ENCODE measurements at regions not wholly inside any gene's neighbourhood (a gene's known extent, or its start where the extent isn't known, plus 50 kb on each side); places are given as distances from the start of the nearest gene placed in this dataset.
"Not testable (repeated sequence)": the region's sequence is repeated elsewhere in the genome, so short reads cannot be mapped to it uniquely, and the experiment has no call there.

DNA sequence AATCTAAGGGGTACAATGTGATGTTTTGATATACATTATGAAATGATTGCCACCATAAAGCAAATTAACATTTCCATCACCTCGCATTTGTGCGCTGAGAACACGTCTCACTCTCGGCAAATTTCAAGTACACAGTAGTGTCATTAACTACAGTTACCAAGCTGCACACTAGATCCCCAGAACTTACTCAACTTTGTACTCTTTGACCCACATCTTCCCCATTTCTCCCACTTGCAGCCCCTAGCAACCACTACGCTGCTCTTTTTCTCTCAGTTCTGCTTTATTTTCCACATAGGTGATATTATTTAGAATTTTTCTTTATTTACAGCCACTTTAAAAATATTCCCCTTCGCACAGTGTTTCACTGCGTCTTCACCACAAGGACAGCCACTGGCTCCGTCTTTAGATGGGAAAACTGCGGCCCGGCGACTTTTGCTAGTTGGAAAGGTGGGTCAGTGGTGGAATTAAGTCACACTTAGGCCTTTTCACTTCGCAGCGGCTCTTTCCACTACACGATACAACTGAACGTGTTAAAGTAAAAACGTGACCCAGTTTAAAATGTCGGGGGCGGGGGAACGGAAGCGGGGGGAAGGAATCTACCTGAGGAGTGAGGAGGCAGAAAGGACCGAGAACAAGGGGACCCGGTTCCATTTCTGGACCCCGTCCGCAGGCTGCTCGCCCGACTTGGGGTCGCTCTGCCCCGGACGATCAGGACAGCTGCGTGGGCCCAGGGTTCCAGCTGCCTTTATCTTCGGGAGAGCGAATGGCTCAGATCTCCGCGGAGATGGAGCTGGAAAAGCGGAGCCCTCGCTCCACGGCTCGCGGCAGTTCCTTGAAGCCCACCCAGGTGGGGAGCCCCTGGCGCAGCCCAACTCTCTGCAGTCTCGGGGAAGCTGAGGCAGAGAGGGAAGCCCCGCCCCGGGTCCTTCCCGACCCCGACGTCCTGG is 486.1 kb downstream of the UQCRFS1 start:
- no peak for DNase-seq

DNA sequence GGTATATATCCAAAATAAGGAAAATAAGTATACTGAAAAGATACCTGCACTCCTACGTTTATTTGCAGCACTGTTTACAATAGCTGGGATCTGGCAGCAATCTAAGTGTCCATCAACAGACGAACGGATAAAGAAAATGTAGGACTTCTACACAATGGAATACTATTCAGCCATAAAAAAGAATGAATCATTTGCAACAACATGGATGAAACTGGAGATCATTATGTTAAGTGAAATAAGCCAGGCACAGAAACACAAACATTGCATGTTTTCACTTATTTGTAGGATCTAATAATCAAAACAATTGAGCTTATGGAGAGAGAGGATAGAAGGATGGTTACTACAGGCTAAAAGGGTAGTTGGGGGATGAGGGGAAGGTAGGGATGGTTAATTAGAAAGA is 494.0 kb downstream of the UQCRFS1 start:
- DNase-seq = no peak

DNA sequence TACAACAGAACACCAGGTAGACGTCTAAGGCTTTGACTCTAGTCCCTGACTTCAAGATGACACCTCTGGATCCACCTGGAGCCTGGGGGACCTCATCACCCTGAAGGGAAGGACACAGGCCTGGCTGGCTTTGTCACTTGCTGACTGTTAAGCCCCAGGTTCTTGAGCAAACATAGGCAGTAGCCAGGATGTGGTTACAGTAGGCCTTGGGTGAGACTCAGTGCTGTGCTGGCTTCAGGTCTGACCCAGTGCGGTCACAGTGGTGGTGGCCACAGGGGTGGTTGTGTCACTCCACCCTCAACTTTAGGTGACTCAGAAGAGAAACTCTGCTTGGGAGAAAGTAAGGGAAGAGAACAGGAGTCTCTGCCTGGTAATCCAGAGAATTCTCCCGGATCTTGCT is 497.8 kb downstream of the UQCRFS1 start:
- DNase-seq = no peak

DNA sequence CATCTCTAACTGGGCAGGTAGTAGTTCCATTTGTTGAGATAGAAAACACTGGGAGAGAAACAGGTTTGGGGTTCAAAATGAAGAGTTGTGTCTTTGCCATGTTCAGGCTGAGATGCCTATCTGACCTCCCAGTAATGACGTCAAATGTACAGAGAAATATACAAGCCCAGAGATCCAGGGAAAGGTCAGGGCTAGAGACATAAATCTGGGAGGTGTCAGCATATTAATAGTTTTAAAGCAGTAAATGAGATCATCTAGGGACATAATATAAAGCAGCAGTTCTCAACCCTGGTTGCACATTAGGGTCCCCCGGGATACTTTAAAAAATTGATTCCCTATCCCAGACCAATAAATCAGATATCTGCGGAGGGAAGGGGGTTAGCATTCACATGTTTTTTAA is 501.5 kb downstream of the UQCRFS1 start:
- DNase-seq = no peak

DNA sequence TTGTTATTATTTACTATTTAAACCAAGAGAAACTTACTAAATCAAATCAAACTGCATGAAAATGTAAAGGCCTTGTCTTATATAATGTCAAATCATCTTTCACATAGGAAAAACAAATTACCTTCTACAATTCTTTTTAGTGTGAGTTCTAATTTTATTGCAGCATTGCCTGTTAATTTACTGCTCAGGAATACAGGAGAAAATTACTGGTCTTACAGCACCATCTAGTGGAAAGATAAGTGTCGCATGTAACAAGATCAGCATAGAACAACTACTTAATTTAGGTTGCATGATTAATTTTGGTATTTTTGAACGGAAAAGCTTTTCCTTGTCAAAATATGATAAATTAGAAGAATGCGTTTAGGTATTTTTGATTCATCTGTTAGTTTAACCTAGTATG is 502.7 kb downstream of the UQCRFS1 start:
- peak in 2 of 5 experiments; percentile 27 to 61 for DNase-seq

DNA sequence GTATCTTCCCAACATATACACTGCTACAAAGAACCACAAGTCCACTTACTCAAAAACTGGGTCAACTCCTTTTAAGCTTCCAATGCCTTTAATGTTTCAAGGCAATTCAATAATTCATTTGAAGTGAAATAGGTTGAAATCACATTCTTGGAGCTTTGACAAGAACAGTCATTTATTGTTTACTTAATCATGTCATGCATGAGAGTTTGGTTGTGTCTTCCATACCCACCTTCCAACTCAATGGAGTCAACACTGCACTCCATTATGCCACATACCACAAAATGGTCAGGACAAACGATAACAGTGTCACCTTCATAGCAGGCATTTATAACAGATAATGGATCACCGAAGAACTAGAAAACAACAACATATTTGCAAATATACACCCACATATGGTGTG is 506.3 kb downstream of the UQCRFS1 start:
- no peak for DNase-seq

DNA sequence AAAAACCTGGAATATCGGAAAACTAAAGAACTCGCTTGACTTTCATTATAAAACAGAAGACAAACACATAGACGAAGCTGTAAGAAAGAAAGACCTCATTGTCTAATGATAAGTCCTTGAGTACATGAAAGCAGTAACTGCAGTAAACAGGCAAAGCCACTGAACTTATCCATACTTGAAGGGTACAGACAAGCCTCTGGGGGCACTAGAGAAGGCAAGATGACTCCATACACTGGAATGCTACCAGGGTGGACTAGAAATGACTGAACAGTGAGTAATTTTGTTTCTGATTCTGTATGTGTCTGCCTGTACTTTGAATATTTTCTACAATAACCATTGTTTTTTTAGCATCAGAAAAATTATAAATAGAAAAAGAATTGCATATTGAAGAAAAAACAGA is 507.9 kb downstream of the UQCRFS1 start:
- DNase-seq = no peak

DNA sequence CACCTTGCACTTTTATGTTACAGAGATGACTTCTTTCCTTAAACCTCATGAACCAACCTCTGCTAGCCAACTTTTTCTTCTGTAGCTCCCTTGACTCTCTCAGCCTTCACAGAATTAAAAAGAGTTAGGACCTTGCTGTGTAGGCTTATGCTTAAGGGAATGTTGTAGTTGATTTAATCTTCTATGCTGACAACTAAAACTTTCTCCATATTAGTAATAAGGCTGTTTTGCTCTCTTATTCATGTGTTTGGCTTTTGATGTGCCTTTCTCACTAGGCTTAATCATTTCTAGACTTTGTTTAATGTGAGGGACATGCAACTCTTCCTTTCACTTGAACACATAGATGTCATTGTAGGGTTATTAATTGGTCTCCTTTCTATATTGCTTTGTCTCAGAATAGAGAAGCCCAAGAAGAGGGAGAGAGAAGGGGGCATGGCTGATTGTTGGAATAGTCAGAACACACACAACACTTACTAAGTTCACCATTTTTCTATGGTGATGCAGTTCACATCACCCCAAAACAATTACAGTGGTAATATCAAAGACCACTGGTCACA is 509.5 kb downstream of the UQCRFS1 start:
- DNase-seq = peak in 1 of 5 experiments; percentile 19

DNA sequence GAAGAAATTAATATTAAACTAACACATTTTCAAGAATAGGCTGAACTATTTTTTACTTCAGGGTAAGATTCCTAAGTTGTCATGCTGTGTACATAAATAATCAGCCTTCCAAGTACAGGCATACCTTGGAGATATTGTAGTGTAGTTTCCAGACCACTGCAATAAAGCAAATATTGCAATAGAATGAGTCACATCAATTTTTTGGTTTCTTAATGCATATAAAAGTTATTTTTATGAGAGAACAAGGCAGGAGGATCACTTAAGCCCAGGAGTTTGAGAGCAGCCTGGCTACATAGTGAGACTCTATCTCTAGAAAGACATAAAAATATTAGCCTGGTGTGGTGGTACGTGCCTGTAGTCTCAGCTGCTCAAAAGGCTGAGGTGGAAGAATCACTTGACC is 511.5 kb downstream of the UQCRFS1 start:
- no peak for DNase-seq

DNA sequence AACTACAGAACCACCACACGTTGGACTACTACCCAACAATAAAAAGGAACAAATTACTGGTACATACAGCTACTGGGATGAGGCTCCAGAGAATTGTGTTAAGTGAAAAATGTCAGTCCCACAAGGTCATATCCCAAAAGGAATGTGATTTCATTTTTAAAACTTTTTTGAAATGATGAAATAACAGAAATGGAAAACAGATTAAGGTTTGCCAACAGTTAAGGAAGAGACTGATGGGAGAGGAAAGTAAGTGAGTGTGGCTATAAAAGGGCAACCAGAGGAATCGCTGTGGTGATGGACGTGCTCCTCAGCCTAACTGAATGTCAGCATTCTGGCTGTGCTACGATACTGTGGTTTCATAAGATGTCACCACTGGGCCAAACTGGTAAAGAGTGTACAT is 512.8 kb downstream of the UQCRFS1 start:
- DNase-seq = no peak

DNA sequence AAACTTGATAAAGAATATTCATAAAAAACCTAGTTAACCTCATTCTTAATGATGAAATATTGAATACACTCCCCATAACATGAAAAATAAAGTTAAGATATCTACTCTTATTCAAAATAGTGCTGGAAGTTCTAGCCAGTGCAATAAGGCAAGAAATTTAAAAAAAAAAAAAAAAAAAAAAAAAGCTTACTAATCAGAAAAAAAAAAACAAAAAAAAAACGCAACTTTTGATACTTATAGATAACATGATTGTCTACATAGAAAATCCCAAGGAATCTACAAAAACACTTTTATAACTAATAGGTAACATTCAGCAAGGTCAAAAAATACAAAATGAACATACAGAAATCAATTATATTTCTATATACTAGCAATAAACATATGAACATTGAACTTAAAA is 515.6 kb downstream of the UQCRFS1 start:
- no peak for DNase-seq

DNA sequence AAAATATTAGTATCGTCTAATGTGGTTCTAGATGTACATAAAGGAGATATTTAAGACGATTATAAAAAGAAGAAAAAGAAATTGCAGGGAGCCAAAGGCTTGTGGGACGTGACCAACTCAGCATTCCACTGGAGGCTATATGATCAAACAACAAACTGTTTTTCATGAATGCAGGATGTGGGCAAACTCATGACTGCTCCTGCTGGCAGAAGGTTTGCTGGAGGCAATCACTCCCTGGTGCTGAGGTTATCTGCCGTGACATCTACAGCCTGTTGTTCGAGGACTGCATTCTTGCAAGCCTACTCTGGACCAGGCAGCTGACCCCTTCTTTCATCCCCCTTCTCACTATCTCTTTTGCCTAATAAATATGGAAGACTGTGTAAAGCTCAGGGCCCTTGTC is 518.1 kb downstream of the UQCRFS1 start:
- DNase-seq = no peak

DNA sequence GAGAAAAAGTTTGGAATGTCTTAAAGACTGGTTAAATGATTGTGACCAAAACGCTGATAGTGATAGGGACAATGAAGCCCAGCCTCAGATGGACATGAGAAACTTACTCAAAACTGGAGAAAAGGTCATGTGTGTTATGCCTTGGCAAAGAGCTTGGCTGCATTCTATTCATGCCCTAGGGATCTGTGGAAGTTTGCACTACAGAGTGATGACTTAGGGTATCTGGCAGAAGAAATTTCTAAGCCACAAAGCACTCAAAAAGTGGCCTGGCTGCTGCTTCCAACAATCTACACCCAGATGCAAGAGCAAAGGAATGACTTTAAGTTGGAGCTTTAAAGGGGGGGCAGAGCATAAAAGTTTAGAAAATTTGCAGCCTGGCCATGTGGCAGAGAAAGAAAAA is 521.3 kb downstream of the UQCRFS1 start:
- no peak for DNase-seq

DNA sequence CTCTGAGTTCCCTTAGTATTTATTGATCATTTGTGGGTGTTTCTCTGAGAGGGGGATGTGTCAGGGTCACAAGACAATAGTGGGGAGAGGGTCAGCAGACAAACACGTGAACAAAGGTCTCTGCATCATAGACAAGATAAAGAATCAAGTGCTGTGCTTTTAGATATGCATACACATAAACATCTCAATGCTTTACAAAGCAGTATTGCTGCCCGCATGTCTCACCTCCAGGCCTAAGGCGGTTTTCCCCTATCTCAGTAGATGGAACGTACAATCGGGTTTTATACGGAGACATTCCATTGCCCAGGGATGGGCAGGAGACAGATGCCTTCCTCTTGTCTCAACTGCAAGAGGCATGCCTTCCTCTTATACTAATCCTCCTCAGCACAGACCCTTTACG is 523.5 kb downstream of the UQCRFS1 start:
- DNase-seq = not testable (repeated sequence)

DNA sequence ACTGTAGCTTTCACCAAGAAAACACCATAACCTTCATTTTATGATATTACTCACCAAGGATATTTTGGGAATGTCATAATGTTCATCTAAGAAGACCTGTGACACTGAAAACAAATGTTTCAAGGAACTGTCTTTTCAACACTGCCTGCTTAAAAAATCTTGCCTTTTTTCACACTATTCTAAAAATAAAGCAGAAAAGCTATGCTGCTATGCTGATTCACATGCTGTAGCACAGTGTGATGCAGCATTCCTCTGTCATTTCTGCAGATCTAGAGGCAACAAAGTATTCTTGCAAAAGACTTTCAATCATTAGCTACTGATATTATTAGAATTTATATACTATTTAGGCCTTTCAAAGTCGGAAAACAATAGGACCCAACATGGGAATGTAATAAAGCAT is 525.7 kb downstream of the UQCRFS1 start:
- no peak for DNase-seq

DNA sequence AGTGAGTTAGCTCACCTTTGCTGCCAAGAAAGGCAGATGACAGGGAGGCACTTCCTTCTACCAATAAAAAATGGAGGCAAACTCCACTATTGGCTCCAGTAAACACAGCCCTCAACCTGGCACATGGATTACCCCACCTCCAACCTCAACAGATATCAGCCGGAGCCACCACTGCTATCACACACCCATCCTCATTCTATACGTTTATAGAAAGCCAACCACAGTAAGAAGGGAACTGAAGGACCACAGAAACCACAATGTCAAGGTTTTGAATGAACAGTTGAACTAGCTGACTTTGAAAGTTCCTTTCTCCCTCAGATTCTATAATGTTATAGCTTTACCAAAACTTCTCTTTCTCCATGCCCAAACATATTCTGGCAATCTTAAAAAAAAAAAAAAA is 526.2 kb downstream of the UQCRFS1 start:
- peak in 1 of 5 experiments; percentile 21 for DNase-seq

DNA sequence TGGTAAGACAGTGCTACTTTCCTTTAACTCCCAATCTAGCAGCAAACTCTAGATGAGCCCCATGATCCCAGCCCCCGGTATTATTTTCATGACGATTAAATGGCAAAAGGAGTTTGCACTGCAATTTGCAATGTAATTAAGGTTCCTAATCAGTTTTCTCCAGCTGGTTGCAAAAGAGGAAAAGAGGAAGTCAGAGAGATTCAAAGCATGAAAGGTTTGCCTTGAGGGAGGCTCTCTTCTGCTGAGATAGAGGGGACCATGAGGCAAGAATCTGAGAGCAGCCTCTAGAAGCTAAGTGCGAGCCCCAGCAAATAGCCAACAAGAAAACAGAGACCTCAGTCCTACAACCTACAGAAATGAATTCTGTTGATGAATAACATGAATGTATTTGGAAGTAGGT is 527.1 kb downstream of the UQCRFS1 start:
- no peak for DNase-seq

DNA sequence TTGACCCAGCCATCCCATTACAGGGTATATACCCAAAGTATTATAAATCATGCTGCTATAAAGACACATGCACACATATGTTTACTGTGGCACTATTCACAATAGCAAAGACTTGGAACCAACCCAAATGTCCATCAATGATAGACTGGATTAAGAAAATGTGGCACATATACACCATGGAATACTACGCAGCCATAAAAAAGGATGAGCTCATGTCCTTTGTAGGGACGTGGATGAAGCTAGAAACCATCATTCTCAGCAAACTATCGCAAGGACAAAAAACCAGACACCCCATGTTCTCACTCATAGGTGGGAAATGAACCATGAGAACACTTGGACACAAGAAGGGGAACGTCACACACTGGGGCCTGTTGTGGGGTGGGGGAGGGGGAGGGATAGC is 527.9 kb downstream of the UQCRFS1 start:
- not testable (repeated sequence) for DNase-seq

DNA sequence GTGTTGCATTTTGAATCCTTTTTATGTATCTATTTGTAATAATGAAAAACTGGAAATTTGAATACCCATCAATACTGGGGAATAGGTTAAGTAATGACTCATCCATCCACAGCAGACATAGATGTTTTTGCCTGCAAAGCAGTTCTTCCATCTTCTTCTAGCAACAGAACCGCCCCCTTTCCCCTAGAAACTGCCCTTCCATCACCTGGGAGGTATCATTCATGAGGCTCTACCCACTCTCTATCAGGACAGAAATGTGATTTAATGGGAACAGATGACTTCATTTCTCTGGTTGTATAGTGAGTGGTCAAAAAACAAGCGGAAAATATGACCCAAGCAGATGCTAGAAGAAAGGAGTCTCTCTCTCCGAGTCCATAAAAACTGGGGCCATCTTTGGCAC is 532.8 kb downstream of the UQCRFS1 start:
- DNase-seq = no peak

DNA sequence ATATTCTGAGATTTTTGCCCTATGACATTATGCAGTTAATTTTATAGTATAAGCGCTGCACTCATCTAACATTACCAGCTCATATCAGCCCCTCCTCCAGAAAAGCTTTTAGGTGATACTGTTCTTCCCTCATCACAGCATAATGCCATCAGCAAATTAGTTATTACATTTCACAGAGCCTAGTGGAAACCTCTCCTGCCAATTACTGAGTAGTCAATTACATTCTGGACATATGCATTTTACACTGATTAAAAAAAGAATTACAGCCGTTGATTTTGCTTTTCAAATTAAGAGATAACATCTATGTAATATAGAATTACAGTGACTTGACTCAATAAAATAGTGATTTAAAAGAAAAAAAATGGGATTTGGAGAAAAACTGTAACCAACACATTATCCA is 542.1 kb downstream of the UQCRFS1 start:
- no peak for DNase-seq

DNA sequence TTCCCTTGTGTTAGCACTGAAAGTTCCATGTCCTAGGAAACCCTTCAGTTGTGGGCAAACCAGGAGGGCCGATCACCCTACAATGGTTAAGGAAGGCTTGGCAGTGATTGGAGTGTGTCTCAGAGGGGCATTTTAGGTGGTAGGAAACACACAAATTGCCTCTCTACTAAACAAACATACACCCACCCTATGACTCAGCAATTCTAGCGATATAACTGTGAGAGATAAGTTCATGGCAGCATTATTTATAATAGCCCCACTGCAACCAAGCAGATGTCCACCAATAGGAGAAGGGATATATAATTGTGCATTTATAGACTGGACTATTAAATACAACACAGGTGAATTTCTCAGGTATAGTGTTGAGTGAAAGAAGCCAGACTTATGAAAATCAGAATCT is 543.1 kb downstream of the UQCRFS1 start:
- no peak for DNase-seq

DNA sequence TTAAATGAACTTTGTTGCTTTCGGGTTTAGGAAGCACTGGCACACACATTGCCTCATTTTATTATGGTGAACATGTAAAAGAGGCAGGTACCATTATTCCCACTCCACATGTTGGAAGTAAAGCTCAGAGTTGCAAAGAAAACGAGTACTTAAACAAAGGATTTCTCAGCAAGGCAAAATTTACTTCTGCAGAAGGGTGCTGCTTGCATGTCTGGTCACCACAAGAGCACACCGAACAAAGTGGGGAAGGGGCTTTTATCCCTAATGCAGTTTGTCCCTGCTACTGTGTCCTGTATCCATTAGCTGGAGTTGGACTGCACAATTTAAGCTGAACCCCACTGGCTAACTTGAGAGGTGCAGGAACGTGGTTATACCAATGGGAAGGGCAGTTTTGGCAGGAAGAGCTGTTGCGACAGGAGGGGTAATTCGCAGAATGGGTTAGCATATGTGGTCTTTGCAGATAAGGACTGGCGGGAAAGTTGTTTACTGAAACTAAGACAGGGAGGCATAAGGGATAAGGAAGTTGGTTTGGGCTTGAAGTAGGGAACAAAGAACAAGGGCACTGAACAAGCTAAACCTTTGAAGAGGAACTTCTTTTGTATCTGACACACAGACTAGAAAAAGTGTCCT is 545.5 kb downstream of the UQCRFS1 start:
- no peak for DNase-seq

DNA sequence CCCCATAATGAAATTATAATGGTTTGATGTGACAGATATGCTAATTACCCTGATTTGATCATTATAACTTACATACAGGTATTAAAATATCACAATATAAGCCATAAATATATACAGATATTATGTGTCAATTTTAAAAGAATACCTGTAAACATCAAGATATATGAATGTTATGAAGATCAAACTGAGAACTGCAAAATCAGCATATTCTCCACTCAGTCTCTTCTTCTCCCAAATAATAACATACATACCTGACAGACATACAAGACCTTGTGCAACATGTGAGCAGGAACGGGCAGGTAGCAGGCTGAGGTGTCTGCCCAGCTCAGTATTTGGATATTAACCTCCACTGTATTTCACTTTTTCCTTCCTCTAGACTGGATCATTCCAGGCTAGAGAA is 547.2 kb downstream of the UQCRFS1 start:
- DNase-seq = no peak

DNA sequence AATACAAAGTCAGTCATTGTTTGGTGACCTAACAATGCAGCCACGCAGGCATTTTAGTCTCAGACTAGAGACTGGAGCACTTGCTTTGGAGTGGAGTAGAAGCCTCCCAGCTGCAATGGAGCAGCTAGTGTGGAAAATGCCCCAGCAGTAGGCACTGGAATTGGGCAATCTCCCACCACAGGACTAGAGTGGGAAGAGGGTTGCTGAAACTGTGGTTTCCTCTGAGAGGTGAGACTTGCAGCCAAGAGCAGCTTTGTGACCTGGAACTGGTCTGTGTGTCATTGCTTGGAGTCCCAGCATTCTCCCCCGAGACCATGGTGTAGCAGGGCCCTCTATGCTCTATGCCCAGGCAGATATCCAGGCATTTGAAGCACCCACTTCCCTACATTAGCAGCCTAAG is 556.3 kb downstream of the UQCRFS1 start:
- no peak for DNase-seq
